ENCODE measurements at regions not wholly inside any gene's neighbourhood (a gene's known extent, or its start where the extent isn't known, plus 50 kb on each side); places are given as distances from the start of the nearest gene placed in this dataset.
"Not testable (repeated sequence)": the region's sequence is repeated elsewhere in the genome, so short reads cannot be mapped to it uniquely, and the experiment has no call there.

DNA sequence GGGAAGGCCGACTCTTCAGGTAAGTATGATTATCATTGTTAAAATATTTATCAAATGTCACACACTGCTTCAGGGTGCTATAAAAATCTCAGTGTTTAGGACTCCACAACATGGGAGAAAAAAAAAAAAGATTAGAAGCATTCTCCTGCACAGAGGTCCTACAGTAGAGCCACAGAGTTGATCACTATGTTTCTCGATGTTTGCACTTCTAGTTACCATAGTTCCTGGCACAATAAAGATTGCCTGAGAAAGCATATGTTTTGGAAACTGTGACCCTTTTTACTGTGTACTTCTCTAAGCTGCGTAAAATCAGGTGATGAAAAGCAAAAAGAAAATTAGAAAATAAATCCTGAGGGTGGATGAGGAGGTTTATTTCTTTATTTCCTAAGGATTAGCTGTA is 269.9 kb upstream of the SYNCRIP start:
- Histone ChIP-seq H3K4me1 (ENCODE audit: control insufficient read depth in 2 of 3, insufficient read depth in 2 of 3, low read depth in 1 of 3, low read length in 3 of 3) (no peaks in the 10 kb centered on the region), H3K9ac (ENCODE audit: low read length in 3 of 3) (no peak overlapping the region), H3K27me3 (ENCODE audit: control insufficient read depth, insufficient read depth, low read length) (no peaks in the 10 kb centered on the region), H3K4me3 (ENCODE audit: low read length in 3 of 3) (no peak overlapping the region), H3K9me3 (ENCODE audit: control insufficient read depth in 2 of 3, insufficient read depth in 1 of 3, low read length in 3 of 3) (peaks cover 0 to 3% (median 0%) of the 10 kb centered on the region in 3 donors), H3K36me3 (ENCODE audit: control insufficient read depth in 2 of 3, insufficient read depth in 3 of 3, low read length in 3 of 3) (no peaks in the 10 kb centered on the region), H3K27ac (ENCODE audit: low read depth in 2 of 2, low read length in 2 of 2) (no peak overlapping the region)
- TF ChIP-seq, protein P1, sequence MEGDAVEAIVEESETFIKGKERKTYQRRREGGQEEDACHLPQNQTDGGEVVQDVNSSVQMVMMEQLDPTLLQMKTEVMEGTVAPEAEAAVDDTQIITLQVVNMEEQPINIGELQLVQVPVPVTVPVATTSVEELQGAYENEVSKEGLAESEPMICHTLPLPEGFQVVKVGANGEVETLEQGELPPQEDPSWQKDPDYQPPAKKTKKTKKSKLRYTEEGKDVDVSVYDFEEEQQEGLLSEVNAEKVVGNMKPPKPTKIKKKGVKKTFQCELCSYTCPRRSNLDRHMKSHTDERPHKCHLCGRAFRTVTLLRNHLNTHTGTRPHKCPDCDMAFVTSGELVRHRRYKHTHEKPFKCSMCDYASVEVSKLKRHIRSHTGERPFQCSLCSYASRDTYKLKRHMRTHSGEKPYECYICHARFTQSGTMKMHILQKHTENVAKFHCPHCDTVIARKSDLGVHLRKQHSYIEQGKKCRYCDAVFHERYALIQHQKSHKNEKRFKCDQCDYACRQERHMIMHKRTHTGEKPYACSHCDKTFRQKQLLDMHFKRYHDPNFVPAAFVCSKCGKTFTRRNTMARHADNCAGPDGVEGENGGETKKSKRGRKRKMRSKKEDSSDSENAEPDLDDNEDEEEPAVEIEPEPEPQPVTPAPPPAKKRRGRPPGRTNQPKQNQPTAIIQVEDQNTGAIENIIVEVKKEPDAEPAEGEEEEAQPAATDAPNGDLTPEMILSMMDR (IDR thresholded peaks at IDR 0.05; ENCODE audit: borderline replicate concordance, extremely low read depth, insufficient read depth) = no peak
- FAIRE-seq (no peak), DNase-seq (no peak)
- intact Hi-C loops (cut with DNase I) = no loop called here

DNA sequence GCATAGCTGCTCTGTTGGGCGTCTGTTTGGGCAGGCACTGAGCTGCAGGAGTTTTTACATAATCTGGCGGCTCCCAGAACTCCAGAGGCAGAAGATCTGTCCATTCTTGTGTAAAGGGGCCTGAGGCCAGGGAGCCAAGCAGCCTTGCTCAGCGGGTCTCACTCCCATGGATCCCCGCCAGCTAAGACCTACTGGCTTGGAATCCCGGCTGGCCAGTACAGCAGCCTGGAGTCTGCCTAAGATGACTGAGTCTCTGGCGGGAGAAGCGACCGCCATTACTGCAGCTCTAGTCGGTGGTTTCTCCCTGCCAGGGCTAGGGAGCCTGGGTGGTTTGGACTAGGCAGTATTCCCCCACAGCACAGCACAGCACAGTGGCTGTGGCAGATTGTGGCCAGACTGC is 268.4 kb upstream of the SYNCRIP start:
- DNase-seq (no peak), FAIRE-seq (no peak)
- TF ChIP-seq, protein P1 (IDR thresholded peaks at IDR 0.05; ENCODE audit: borderline replicate concordance, extremely low read depth, insufficient read depth) = no peak
- intact Hi-C loops (cut with DNase I) = no loop called here
- Histone ChIP-seq H3K9me3 (ENCODE audit: control insufficient read depth in 2 of 3, insufficient read depth in 1 of 3, low read length in 3 of 3) (peaks cover 0 to 3% (median 0%) of the 10 kb centered on the region in 3 donors), H3K9ac (ENCODE audit: low read length in 3 of 3) (no peak overlapping the region), H3K4me3 (ENCODE audit: low read length in 3 of 3) (no peak overlapping the region), H3K36me3 (ENCODE audit: control insufficient read depth in 2 of 3, insufficient read depth in 3 of 3, low read length in 3 of 3) (no peaks in the 10 kb centered on the region), H3K27me3 (ENCODE audit: control insufficient read depth, insufficient read depth, low read length) (no peaks in the 10 kb centered on the region), H3K4me1 (ENCODE audit: control insufficient read depth in 2 of 3, insufficient read depth in 2 of 3, low read depth in 1 of 3, low read length in 3 of 3) (no peaks in the 10 kb centered on the region), H3K27ac (ENCODE audit: low read depth in 2 of 2, low read length in 2 of 2) (no peak overlapping the region)

DNA sequence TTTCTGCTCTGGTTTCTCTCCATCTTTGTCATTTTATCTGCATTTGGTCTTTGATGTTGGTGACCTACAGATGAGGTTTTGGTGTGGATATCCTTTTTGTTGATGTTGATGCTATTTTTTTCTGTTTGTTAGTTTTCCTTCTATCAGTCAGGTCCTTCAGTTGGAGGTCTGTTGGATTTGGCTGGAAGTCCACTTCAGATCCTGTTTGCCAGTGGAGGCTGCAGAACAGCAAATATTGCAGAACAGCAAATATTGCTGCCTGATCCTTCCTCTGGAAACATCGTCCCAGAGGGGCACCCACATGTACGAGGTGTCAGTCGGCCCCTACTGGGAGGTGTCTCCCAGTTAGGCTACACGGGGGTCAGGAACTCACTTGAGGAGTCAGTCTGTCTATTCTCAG is 265.4 kb upstream of the SYNCRIP start:
- H3K36me3 ChIP-seq (ENCODE audit: control insufficient read depth in 2 of 3, insufficient read depth in 3 of 3, low read length in 3 of 3); H3K27ac ChIP-seq (ENCODE audit: low read depth in 2 of 2, low read length in 2 of 2); FAIRE-seq; intact Hi-C loops (cut with DNase I); H3K4me3 ChIP-seq (ENCODE audit: low read length in 3 of 3); DNase-seq; H3K9ac ChIP-seq (ENCODE audit: low read length in 3 of 3); H3K4me1 ChIP-seq (ENCODE audit: control insufficient read depth in 2 of 3, insufficient read depth in 2 of 3, low read depth in 1 of 3, low read length in 3 of 3); H3K9me3 ChIP-seq (ENCODE audit: control insufficient read depth in 2 of 3, insufficient read depth in 1 of 3, low read length in 3 of 3); H3K27me3 ChIP-seq (ENCODE audit: control insufficient read depth, insufficient read depth, low read length): not testable (repeated sequence)

- intact Hi-C loops (cut with DNase I) = no loop called here
- H3K4me1 ChIP-seq (ENCODE audit: control insufficient read depth in 2 of 3, insufficient read depth in 2 of 3, low read depth in 1 of 3, low read length in 3 of 3) = no peaks in the 10 kb centered on the region
- H3K9ac ChIP-seq (ENCODE audit: low read length in 3 of 3) = no peak overlapping the region
- FAIRE-seq (no peak), DNase-seq (no peak)
- no peak overlapping the region for H3K4me3 ChIP-seq (ENCODE audit: low read length in 3 of 3)
- H3K36me3 ChIP-seq (ENCODE audit: control insufficient read depth in 2 of 3, insufficient read depth in 3 of 3, low read length in 3 of 3) = no peaks in the 10 kb centered on the region
- H3K27ac ChIP-seq (ENCODE audit: low read depth in 2 of 2, low read length in 2 of 2) = no peak overlapping the region
- no peaks in the 10 kb centered on the region for H3K9me3 ChIP-seq (ENCODE audit: control insufficient read depth in 2 of 3, insufficient read depth in 1 of 3, low read length in 3 of 3)
- H3K27me3 ChIP-seq (ENCODE audit: control insufficient read depth, insufficient read depth, low read length) = no peaks in the 10 kb centered on the region
- TF ChIP-seq, protein P1 (IDR thresholded peaks at IDR 0.05; ENCODE audit: borderline replicate concordance, extremely low read depth, insufficient read depth) = no peak
Measured at GRCh38 chr6:85892346-85892745, 249.7 kb upstream of the SYNCRIP start.

Data from kidney (tissue), 13 donors.